ENCODE measurements at regions not wholly inside any gene's neighbourhood (a gene's known extent, or its start where the extent isn't known, plus 50 kb on each side); places are given as distances from the start of the nearest gene placed in this dataset.

- no peak for DNase-seq (ENCODE audit: low read depth, low spot score)
- in situ Hi-C loops (cut with HindIII; ENCODE audit: low pct_unique_long_range_greater_than_20kb, low sequenced_read_pairs), result no loop called here
Measured at GRCh38 chr18:61274416-61274960, 58.7 kb upstream of the CDH20 start.

GRCh38 chr18:61277808-61278207 is 55.4 kb upstream of the CDH20 start:
- in situ Hi-C loops (cut with HindIII; ENCODE audit: low pct_unique_long_range_greater_than_20kb, low sequenced_read_pairs), result no loop called here
- DNase-seq (ENCODE audit: low read depth, low spot score), result no peak

- no peak for DNase-seq (ENCODE audit: low read depth, low spot score)
- in situ Hi-C loops (cut with HindIII; ENCODE audit: low pct_unique_long_range_greater_than_20kb, low sequenced_read_pairs), result no loop called here
Measured at GRCh38 chr18:61281431-61281830, 51.8 kb upstream of the CDH20 start.

GRCh38 chr18:61282926-61283325 is 50.3 kb upstream of the CDH20 start:
- in situ Hi-C loops (cut with HindIII; ENCODE audit: low pct_unique_long_range_greater_than_20kb, low sequenced_read_pairs), result no loop called here
- no peak for DNase-seq (ENCODE audit: low read depth, low spot score)

Data from SK-MEL-5 (cell line).